ENCODE measurements at regions not wholly inside any gene's neighbourhood (a gene's known extent, or its start where the extent isn't known, plus 50 kb on each side); places are given as distances from the start of the nearest gene placed in this dataset.

DNA sequence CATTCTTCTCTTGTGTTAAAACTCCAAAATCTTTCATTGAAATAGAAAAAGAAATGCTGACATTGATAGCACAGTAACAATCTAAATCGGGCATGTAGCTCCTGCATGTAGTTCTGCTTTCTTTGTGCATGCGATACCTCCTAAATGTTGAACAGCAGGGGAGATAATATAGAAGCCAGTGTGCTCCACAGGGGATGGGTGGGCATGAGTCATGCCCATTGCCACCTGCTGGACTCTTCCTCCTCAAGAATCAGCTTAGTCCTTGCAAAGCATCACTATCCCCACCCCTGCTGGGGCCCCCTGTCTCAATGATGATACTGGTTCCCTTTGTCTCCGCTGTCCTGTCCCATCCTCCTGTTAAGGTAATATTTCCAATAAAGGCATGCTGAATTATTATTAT lies 203.0 kb downstream of the RWDD3 start:
- no peak overlapping the region for H3K27ac ChIP-seq (ENCODE audit: control insufficient read depth, insufficient read depth, low read length)
- no peak overlapping the region for H3K4me3 ChIP-seq (ENCODE audit: control insufficient read depth in 2 of 3, extremely low read depth in 1 of 3, insufficient read depth in 2 of 3, low read depth in 1 of 3, low read length in 3 of 3)
- FAIRE-seq, result no peak
- no peaks in the 10 kb centered on the region for H3K27me3 ChIP-seq (ENCODE audit: control insufficient read depth, extremely low read depth, insufficient read depth, low read length)
- H3K4me2 ChIP-seq (ENCODE audit: control insufficient read depth, extremely low read depth, insufficient read depth, low read depth, low read length), result no peak overlapping the region
- dilution Hi-C loops (cut with MboI; ENCODE audit: extremely low pct_ligation_motif_present, low sequenced_read_pairs), result no loop called here
- H3K4me1 ChIP-seq (ENCODE audit: control insufficient read depth, extremely low read depth, insufficient read depth, low read length), result no peaks in the 10 kb centered on the region
- no peak overlapping the region for H3K9ac ChIP-seq (ENCODE audit: control insufficient read depth, extremely low read depth, insufficient read depth, low read length)
- H2AFZ ChIP-seq (ENCODE audit: control insufficient read depth, low read length), result no peak overlapping the region
- no peaks in the 10 kb centered on the region for H3K79me2 ChIP-seq (ENCODE audit: control insufficient read depth, insufficient read depth, low read length)
- no peaks in the 10 kb centered on the region for H4K20me1 ChIP-seq (ENCODE audit: control insufficient read depth, extremely low read depth, insufficient read depth, low read length)
- H3K36me3 ChIP-seq (ENCODE audit: control insufficient read depth in 2 of 2, extremely low read depth in 1 of 2, insufficient read depth in 2 of 2, low read length in 2 of 2), result no peaks in the 10 kb centered on the region
- TF ChIP-seq EZH2 (IDR thresholded peaks at IDR 0.05; ENCODE audit: low read length), result no peak
- TF ChIP-seq, protein P1, sequence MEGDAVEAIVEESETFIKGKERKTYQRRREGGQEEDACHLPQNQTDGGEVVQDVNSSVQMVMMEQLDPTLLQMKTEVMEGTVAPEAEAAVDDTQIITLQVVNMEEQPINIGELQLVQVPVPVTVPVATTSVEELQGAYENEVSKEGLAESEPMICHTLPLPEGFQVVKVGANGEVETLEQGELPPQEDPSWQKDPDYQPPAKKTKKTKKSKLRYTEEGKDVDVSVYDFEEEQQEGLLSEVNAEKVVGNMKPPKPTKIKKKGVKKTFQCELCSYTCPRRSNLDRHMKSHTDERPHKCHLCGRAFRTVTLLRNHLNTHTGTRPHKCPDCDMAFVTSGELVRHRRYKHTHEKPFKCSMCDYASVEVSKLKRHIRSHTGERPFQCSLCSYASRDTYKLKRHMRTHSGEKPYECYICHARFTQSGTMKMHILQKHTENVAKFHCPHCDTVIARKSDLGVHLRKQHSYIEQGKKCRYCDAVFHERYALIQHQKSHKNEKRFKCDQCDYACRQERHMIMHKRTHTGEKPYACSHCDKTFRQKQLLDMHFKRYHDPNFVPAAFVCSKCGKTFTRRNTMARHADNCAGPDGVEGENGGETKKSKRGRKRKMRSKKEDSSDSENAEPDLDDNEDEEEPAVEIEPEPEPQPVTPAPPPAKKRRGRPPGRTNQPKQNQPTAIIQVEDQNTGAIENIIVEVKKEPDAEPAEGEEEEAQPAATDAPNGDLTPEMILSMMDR (optimal IDR thresholded peaks at IDR 0.05 in 1 of 3, IDR thresholded peaks at IDR 0.05 in 1 of 3, conservative IDR thresholded peaks at IDR 0.05 in 1 of 3; ENCODE audit: extremely low read depth in 1 of 3, insufficient read depth in 2 of 3, low read length in 3 of 3), result no peak
- H3K9me3 ChIP-seq (ENCODE audit: control insufficient read depth, low read depth, low read length), result no peaks in the 10 kb centered on the region
- no peaks in the 10 kb centered on the region for H3K9me1 ChIP-seq (ENCODE audit: control insufficient read depth, extremely low read depth, insufficient read depth, low read length)
- no peak for DNase-seq (ENCODE audit: low read depth, low spot score)

DNA sequence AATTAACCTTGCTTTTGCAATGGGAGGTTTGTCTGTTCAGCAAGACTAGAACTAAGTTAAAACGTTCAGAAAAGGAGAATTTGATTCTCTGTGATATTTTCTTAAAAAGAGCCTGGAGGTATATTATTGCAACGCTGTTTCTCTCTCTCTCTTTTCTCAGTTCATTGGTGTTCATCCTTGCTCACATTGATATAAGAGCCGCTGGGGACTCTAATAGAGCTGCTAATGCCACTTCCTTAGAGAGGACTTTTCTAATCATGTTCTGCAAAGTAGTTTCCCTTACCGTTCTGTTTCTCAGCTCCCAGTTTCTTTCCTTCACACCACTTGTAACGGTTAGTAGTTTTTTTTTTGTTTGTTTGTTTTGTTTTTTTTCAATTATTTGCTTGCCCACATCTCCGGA lies 203.8 kb downstream of the RWDD3 start:
- H3K9me1 ChIP-seq (ENCODE audit: control insufficient read depth, extremely low read depth, insufficient read depth, low read length), result no peaks in the 10 kb centered on the region
- DNase-seq (ENCODE audit: low read depth, low spot score) (no peak), FAIRE-seq (no peak)
- H4K20me1 ChIP-seq (ENCODE audit: control insufficient read depth, extremely low read depth, insufficient read depth, low read length), result no peaks in the 10 kb centered on the region
- no peaks in the 10 kb centered on the region for H3K4me1 ChIP-seq (ENCODE audit: control insufficient read depth, extremely low read depth, insufficient read depth, low read length)
- dilution Hi-C loops (cut with MboI; ENCODE audit: extremely low pct_ligation_motif_present, low sequenced_read_pairs), result no loop called here
- H2AFZ ChIP-seq (ENCODE audit: control insufficient read depth, low read length), result no peak overlapping the region
- no peak overlapping the region for H3K9ac ChIP-seq (ENCODE audit: control insufficient read depth, extremely low read depth, insufficient read depth, low read length)
- H3K4me3 ChIP-seq (ENCODE audit: control insufficient read depth in 2 of 3, extremely low read depth in 1 of 3, insufficient read depth in 2 of 3, low read depth in 1 of 3, low read length in 3 of 3), result no peak overlapping the region
- H3K27me3 ChIP-seq (ENCODE audit: control insufficient read depth, extremely low read depth, insufficient read depth, low read length), result no peaks in the 10 kb centered on the region
- no peaks in the 10 kb centered on the region for H3K9me3 ChIP-seq (ENCODE audit: control insufficient read depth, low read depth, low read length)
- no peaks in the 10 kb centered on the region for H3K79me2 ChIP-seq (ENCODE audit: control insufficient read depth, insufficient read depth, low read length)
- no peak overlapping the region for H3K27ac ChIP-seq (ENCODE audit: control insufficient read depth, insufficient read depth, low read length)
- H3K36me3 ChIP-seq (ENCODE audit: control insufficient read depth in 2 of 2, extremely low read depth in 1 of 2, insufficient read depth in 2 of 2, low read length in 2 of 2), result no peaks in the 10 kb centered on the region
- H3K4me2 ChIP-seq (ENCODE audit: control insufficient read depth, extremely low read depth, insufficient read depth, low read depth, low read length), result no peak overlapping the region
- TF ChIP-seq, protein P1 (optimal IDR thresholded peaks at IDR 0.05 in 1 of 3, IDR thresholded peaks at IDR 0.05 in 1 of 3, conservative IDR thresholded peaks at IDR 0.05 in 1 of 3; ENCODE audit: extremely low read depth in 1 of 3, insufficient read depth in 2 of 3, low read length in 3 of 3), result no peak
- no peak for TF ChIP-seq EZH2 (IDR thresholded peaks at IDR 0.05; ENCODE audit: low read length)

Data from keratinocyte (primary cell).